H1 (cell line): ENCODE measurements at regions not wholly inside any gene's neighbourhood (a gene's known extent, or its start where the extent isn't known, plus 50 kb on each side); places are given as distances from the start of the nearest gene placed in this dataset.

Source experiments
- JUND ChIP-seq: IDR thresholded peaks from 2 replicates; pipeline ENCODE4 v1.6.1; 2011; ENCODE audit warnings: mild to moderate bottlenecking, improper control_type of control experiment, low read length
- PHF8 ChIP-seq: fragments of 200-600 bp; sonication (generic); conservative IDR thresholded peaks from 2 replicates; pipeline ENCODE4 v1.7.1; 2012; ENCODE audit warnings: low read depth, mild to moderate bottlenecking, inconsistent platforms, low read length, moderate library complexity
- TEAD4 ChIP-seq: IDR thresholded peaks from 2 replicates; pipeline ENCODE4 v1.6.1; 2012; ENCODE audit warnings: low read depth, low read length, inconsistent platforms, mixed read lengths
- YY1 ChIP-seq: IDR thresholded peaks from 2 replicates; pipeline ENCODE4 v1.6.1; 2011; ENCODE audit warnings: low read depth, mild to moderate bottlenecking, low read length

DNA sequence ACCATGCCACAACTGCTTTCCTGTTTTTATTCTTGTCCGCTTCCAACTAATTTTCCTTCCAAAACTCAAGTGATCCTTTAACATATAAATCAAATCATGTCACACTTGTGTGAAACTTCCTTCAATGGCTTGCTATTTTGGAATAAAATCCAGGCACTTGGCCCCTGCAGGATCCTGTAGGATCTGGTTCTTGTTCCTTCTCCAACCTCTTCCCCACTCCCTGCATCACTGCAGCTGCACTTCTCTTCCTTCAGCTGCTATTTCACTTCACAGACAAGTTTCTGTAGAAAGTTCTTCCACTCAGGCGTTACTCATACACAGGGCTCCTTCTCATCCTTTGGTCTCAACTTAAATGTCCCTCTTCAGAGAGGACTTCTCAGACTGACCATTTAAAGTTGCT, 239.7 kb upstream of the BTG1 start (continued):
- TF ChIP-seq TEAD4, result no peak
- no peak for TF ChIP-seq YY1
- TF ChIP-seq PHF8, result no peak
- no peak for TF ChIP-seq JUND
